ENCODE measurements at regions not wholly inside any gene's neighbourhood (a gene's known extent, or its start where the extent isn't known, plus 50 kb on each side); places are given as distances from the start of the nearest gene placed in this dataset.
"Not testable (repeated sequence)": the region's sequence is repeated elsewhere in the genome, so short reads cannot be mapped to it uniquely, and the experiment has no call there.

GRCh38 chr21:19475525-19475924 is 1071.9 kb upstream of the TMPRSS15 start:
- Histone ChIP-seq H3K4me3 (no peak overlapping the region), H3K4me1 (no peaks in the 10 kb centered on the region), H3K27ac (no peak overlapping the region), H3K9me3 (no peaks in the 10 kb centered on the region), H3K36me3 (no peaks in the 10 kb centered on the region), H3K27me3 (no peaks in the 10 kb centered on the region)
- WGBS, 2 donors (ENCODE audit: low coverage in 1 of 2): 80 to 87% methylated on average over 1 of the region's 1 CpG
- in situ Hi-C loops (cut with MboI; ENCODE audit: low pct_ligation_motif_present in 1 of 4, low pct_unique_long_range_greater_than_20kb in 1 of 4, low sequenced_read_pairs in 3 of 4): no loop called here
- DNase-seq: no peak
- intact Hi-C loops (cut with DNase I; ENCODE audit: low total_unique reads): no loop called here
- TF ChIP-seq CTCF (IDR thresholded peaks at IDR 0.05) (no peak), POLR2AphosphoS5 (IDR thresholded peaks at IDR 0.05) (no peak), EP300 (IDR thresholded peaks at IDR 0.05; ENCODE audit: low read depth) (no peak), POLR2A (IDR thresholded peaks at IDR 0.05) (no peak)

GRCh38 chr21:19489930-19490329 is 1086.3 kb upstream of the TMPRSS15 start:
- intact Hi-C loops (cut with DNase I; ENCODE audit: low total_unique reads) (no loop called here), in situ Hi-C loops (cut with MboI; ENCODE audit: low pct_ligation_motif_present in 1 of 4, low pct_unique_long_range_greater_than_20kb in 1 of 4, low sequenced_read_pairs in 3 of 4) (no loop called here)
- Histone ChIP-seq H3K4me3 (no peak overlapping the region), H3K36me3 (no peaks in the 10 kb centered on the region), H3K4me1 (no peaks in the 10 kb centered on the region), H3K27ac (no peak overlapping the region), H3K9me3 (no peaks in the 10 kb centered on the region), H3K27me3 (no peaks in the 10 kb centered on the region)
- 31 to 44% methylated on average over 3 of the region's 3 CpGs for WGBS, 2 donors (ENCODE audit: low coverage in 1 of 2)
- DNase-seq: no peak
- TF ChIP-seq POLR2AphosphoS5 (IDR thresholded peaks at IDR 0.05) (no peak), EP300 (IDR thresholded peaks at IDR 0.05; ENCODE audit: low read depth) (no peak), POLR2A (IDR thresholded peaks at IDR 0.05) (no peak), CTCF (IDR thresholded peaks at IDR 0.05) (no peak)

DNA sequence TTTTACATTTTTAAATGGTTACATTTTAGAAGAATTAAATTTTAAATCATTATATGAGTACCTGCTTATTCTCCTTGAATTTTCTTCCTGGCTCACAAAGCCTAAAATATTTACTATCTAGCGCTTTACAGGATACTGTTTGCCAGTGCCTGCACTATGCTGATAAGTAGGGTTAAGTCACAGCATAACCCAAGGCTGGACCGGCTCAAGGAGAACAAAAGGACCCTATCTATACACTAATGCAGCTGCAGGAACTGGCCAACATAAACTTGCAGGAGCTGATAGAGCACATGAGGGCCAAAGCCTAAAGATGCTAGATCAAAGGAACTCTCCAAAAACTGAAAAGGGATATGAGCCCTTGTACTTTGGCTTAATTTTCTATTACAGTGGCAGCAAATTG is 1086.9 kb upstream of the TMPRSS15 start:
- intact Hi-C loops (cut with DNase I; ENCODE audit: low total_unique reads) (no loop called here), in situ Hi-C loops (cut with MboI; ENCODE audit: low pct_ligation_motif_present in 1 of 4, low pct_unique_long_range_greater_than_20kb in 1 of 4, low sequenced_read_pairs in 3 of 4) (no loop called here)
- Histone ChIP-seq H3K4me1 (no peaks in the 10 kb centered on the region), H3K27me3 (no peaks in the 10 kb centered on the region), H3K9me3 (no peaks in the 10 kb centered on the region), H3K36me3 (no peaks in the 10 kb centered on the region), H3K4me3 (no peak overlapping the region), H3K27ac (no peak overlapping the region)
- no peak for TF ChIP-seq CTCF (IDR thresholded peaks at IDR 0.05)
- no peak for TF ChIP-seq POLR2A (IDR thresholded peaks at IDR 0.05)
- no peak for TF ChIP-seq EP300 (IDR thresholded peaks at IDR 0.05; ENCODE audit: low read depth)
- no peak for TF ChIP-seq POLR2AphosphoS5 (IDR thresholded peaks at IDR 0.05)
- no peak for DNase-seq
- 34 to 56% methylated on average over 1 to 2 of the region's 2 CpGs for WGBS, 2 donors (ENCODE audit: low coverage in 1 of 2)

GRCh38 chr21:19493437-19494241 is 1090.1 kb upstream of the TMPRSS15 start:
- H3K27ac ChIP-seq; intact Hi-C loops (cut with DNase I; ENCODE audit: low total_unique reads); H3K4me1 ChIP-seq; H3K9me3 ChIP-seq; in situ Hi-C loops (cut with MboI; ENCODE audit: low pct_ligation_motif_present in 1 of 4, low pct_unique_long_range_greater_than_20kb in 1 of 4, low sequenced_read_pairs in 3 of 4); H3K27me3 ChIP-seq; H3K4me3 ChIP-seq; DNase-seq; H3K36me3 ChIP-seq: not testable (repeated sequence)
- 88 to 96% methylated on average over 9 to 50 of the region's 52 CpGs for WGBS, 2 donors (ENCODE audit: low coverage in 1 of 2)

- H3K9me3 ChIP-seq: no peaks in the 10 kb centered on the region
- TF ChIP-seq EP300 (IDR thresholded peaks at IDR 0.05; ENCODE audit: low read depth) (no peak), POLR2AphosphoS5 (IDR thresholded peaks at IDR 0.05) (no peak), POLR2A (IDR thresholded peaks at IDR 0.05) (no peak), CTCF (IDR thresholded peaks at IDR 0.05) (no peak)
- no peak overlapping the region for H3K27ac ChIP-seq
- in situ Hi-C loops (cut with MboI; ENCODE audit: low pct_ligation_motif_present in 1 of 4, low pct_unique_long_range_greater_than_20kb in 1 of 4, low sequenced_read_pairs in 3 of 4): no loop called here
- H3K27me3 ChIP-seq: no peaks in the 10 kb centered on the region
- no peak overlapping the region for H3K4me3 ChIP-seq
- H3K36me3 ChIP-seq: no peaks in the 10 kb centered on the region
- intact Hi-C loops (cut with DNase I; ENCODE audit: low total_unique reads): no loop called here
- DNase-seq: no peak
- H3K4me1 ChIP-seq: no peaks in the 10 kb centered on the region
- 88 to 90% methylated on average over 1 to 3 of the region's 3 CpGs for WGBS, 2 donors (ENCODE audit: low coverage in 1 of 2)
These were observed 1097.5 kb upstream of the TMPRSS15 start for GRCh38 chr21:19501115-19501514.
